MM.1S (cell line): ENCODE measurements at regions not wholly inside any gene's neighbourhood (a gene's known extent, or its start where the extent isn't known, plus 50 kb on each side); places are given as distances from the start of the nearest gene placed in this dataset.

Experiments
- DNase-seq: peaks from one replicate; pipeline ENCODE4 v3.0.0-alpha.2; 2015
- H2AFZ ChIP-seq: fragments of 300-600 bp; sonication (generic); 2 replicates; pipeline ENCODE4 v1.6.0; 2016; ENCODE audit warnings: antibody characterized with exemption, low read length
- H3F3A ChIP-seq: fragments of 300-600 bp; sonication (generic); 2 replicates; pipeline ENCODE4 v1.6.1; 2016; ENCODE audit warnings: mild to moderate bottlenecking, antibody characterized with exemption, low read length, moderate library complexity, mixed read lengths; ENCODE audit not compliant: insufficient read depth
- H3K27ac ChIP-seq: fragments of 300-600 bp; sonication (generic); 2 replicates; pipeline ENCODE4 v1.5.1; 2016; ENCODE audit warnings: mild to moderate bottlenecking, low read length
- H3K27me3 ChIP-seq: fragments of 300-600 bp; sonication (generic); replicated peaks from 2 replicates; pipeline ENCODE4 v1.6.0; 2016; ENCODE audit warnings: low read length; ENCODE audit not compliant: insufficient read depth
- H3K36me3 ChIP-seq: fragments of 300-600 bp; sonication (generic); replicated peaks from 2 replicates; pipeline ENCODE4 v1.6.1; 2016; ENCODE audit warnings: mild to moderate bottlenecking, low read length, mixed read lengths; ENCODE audit not compliant: insufficient read depth
- H3K4me1 ChIP-seq: fragments of 300-600 bp; sonication (generic); 2 replicates; pipeline ENCODE4 v1.6.1; 2016; ENCODE audit warnings: low read length, mixed read lengths
- H3K4me2 ChIP-seq: fragments of 300-600 bp; sonication (generic); 2 replicates; pipeline ENCODE4 v1.6.0; 2016; ENCODE audit warnings: low read depth, low read length
- H3K4me3 ChIP-seq: fragments of 300-600 bp; sonication (generic); 2 replicates; pipeline ENCODE4 v1.5.1; 2016; ENCODE audit warnings: low read length, mixed read lengths
- H3K79me2 ChIP-seq: fragments of 300-600 bp; sonication (generic); 2 replicates; pipeline ENCODE4 v1.6.1; 2016; ENCODE audit warnings: mixed run types, low read length, mixed read lengths
- H3K9ac ChIP-seq: fragments of 300-600 bp; sonication (generic); 2 replicates; pipeline ENCODE4 v1.6.1; 2016; ENCODE audit warnings: low read length, mixed read lengths
- H3K9me2 ChIP-seq: fragments of 300-600 bp; sonication (generic); replicated peaks from 2 replicates; pipeline ENCODE4 v1.6.1; 2016; ENCODE audit warnings: mild to moderate bottlenecking, low read length, mixed read lengths; ENCODE audit not compliant: insufficient read depth
- H3K9me3 ChIP-seq: fragments of 300-600 bp; sonication (generic); replicated peaks from 2 replicates; pipeline ENCODE4 v1.6.1; 2016; ENCODE audit warnings: mild to moderate bottlenecking, low read length, mixed read lengths; ENCODE audit not compliant: insufficient read depth
- H4K20me1 ChIP-seq: fragments of 300-600 bp; sonication (generic); 2 replicates; pipeline ENCODE4 v1.6.1; 2016; ENCODE audit warnings: mild to moderate bottlenecking, low read length, moderate library complexity, mixed read lengths; ENCODE audit not compliant: insufficient read depth
- EZH2 ChIP-seq: fragments of 300-600 bp; sonication (generic); optimal IDR thresholded peaks from 2 replicates; pipeline ENCODE3; 2017; ENCODE audit warnings: low read depth, mild to moderate bottlenecking, antibody characterized with exemption, low read length, mixed read lengths
- EZH2phosphoT487 ChIP-seq: fragments of 300-600 bp; sonication (generic); IDR thresholded peaks from 2 replicates; pipeline ENCODE4 v1.6.1; 2018; ENCODE audit warnings: antibody characterized with exemption, low read length
- TF ChIP-seq, protein P1 (sequence below): fragments of 300-600 bp; sonication (generic); IDR thresholded peaks from 2 replicates; pipeline ENCODE4 v1.5.1; 2016; ENCODE audit warnings: antibody characterized with exemption, low read length, mixed read lengths

DNA sequence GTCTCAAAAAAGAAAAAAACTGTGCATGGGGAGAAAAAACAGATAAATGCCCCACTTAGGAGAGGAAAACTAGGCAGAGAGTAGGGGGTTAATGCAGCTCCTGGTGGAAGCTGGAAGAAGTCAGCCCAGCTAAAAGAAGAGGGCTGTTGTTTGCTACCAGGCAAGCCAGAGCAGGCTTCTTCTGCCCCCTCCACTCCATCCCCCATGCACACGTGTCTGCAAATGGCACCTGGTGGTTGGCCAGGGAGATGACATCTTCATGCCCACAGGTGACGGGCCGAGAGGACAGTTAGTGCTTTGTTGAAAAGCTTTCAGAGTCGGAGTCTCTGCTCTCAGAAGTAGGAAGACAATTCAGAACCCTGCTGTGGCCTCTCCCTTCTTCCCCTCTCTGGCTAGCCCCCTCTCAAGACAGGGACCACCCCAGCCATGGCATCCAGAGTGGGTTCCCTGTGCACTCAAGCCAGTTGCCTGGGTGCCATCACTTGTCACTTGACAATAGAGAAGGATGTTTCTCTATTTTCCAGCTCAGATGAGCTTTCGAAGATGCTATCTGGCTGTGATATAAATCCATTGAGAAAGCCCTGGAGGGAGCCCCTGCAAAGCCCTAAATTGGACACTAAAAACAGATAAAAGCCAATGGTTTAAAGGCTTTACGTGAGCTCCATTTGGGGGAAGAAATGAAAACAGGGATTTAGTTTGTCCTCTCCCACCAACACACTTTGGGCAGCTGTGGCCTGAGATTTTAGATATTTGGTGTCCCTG, 142.0 kb downstream of the TRIM29 start:
- Histone ChIP-seq H3K36me3 (no peaks in the 10 kb centered on the region), H4K20me1 (no peaks in the 10 kb centered on the region), H3K4me2 (no peak overlapping the region), H2AFZ (no peak overlapping the region), H3K4me1 (peaks cover 2% of the 10 kb centered on the region; the same call in 1 of the 2 replicates), H3K9ac (no peak overlapping the region), H3K27me3 (peaks cover 4% of the 10 kb centered on the region; the same call in 1 of the 2 replicates), H3K9me3 (no peaks in the 10 kb centered on the region), H3K9me2 (no peaks in the 10 kb centered on the region), H3F3A (no peaks in the 10 kb centered on the region), H3K4me3 (no peak overlapping the region), H3K27ac (no peak overlapping the region), H3K79me2 (no peaks in the 10 kb centered on the region)
- TF ChIP-seq EZH2phosphoT487 (no peak), EZH2 (no peak)
- TF ChIP-seq, protein P1, sequence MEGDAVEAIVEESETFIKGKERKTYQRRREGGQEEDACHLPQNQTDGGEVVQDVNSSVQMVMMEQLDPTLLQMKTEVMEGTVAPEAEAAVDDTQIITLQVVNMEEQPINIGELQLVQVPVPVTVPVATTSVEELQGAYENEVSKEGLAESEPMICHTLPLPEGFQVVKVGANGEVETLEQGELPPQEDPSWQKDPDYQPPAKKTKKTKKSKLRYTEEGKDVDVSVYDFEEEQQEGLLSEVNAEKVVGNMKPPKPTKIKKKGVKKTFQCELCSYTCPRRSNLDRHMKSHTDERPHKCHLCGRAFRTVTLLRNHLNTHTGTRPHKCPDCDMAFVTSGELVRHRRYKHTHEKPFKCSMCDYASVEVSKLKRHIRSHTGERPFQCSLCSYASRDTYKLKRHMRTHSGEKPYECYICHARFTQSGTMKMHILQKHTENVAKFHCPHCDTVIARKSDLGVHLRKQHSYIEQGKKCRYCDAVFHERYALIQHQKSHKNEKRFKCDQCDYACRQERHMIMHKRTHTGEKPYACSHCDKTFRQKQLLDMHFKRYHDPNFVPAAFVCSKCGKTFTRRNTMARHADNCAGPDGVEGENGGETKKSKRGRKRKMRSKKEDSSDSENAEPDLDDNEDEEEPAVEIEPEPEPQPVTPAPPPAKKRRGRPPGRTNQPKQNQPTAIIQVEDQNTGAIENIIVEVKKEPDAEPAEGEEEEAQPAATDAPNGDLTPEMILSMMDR = no peak
- DNase-seq = no peak

DNA sequence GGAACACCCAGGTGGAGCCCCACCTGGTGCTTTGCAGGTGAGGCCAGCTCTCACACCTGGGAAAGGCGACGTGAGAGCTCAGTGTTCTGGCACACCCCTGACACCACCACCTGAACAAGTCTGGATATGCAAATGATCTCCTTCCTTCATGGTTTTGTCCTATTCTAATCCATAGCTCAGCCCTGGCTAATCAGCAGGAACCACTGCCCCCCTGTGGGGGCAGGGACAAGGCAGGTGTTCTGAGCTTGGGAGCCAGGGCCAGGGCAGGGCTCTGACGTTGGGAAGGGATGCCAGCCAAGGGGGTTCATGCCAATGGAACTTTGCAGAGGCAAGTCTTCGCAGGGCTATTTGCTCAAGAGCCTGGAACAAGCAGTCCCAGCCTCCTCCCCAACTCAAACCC, 144.2 kb downstream of the TRIM29 start:
- Histone ChIP-seq H3K36me3 (no peaks in the 10 kb centered on the region), H3K27me3 (peaks cover 12% of the 10 kb centered on the region), H3K9ac (no peak overlapping the region), H3F3A (no peaks in the 10 kb centered on the region), H3K4me3 (no peak overlapping the region), H3K27ac (no peak overlapping the region), H3K4me2 (no peak overlapping the region), H3K9me3 (no peaks in the 10 kb centered on the region), H4K20me1 (no peaks in the 10 kb centered on the region), H3K4me1 (no peaks in the 10 kb centered on the region), H3K9me2 (no peaks in the 10 kb centered on the region), H2AFZ (no peak overlapping the region), H3K79me2 (no peaks in the 10 kb centered on the region)
- DNase-seq = no peak
- no peak for TF ChIP-seq EZH2
- TF ChIP-seq EZH2phosphoT487 = no peak
- TF ChIP-seq, protein P1 = no peak

DNA sequence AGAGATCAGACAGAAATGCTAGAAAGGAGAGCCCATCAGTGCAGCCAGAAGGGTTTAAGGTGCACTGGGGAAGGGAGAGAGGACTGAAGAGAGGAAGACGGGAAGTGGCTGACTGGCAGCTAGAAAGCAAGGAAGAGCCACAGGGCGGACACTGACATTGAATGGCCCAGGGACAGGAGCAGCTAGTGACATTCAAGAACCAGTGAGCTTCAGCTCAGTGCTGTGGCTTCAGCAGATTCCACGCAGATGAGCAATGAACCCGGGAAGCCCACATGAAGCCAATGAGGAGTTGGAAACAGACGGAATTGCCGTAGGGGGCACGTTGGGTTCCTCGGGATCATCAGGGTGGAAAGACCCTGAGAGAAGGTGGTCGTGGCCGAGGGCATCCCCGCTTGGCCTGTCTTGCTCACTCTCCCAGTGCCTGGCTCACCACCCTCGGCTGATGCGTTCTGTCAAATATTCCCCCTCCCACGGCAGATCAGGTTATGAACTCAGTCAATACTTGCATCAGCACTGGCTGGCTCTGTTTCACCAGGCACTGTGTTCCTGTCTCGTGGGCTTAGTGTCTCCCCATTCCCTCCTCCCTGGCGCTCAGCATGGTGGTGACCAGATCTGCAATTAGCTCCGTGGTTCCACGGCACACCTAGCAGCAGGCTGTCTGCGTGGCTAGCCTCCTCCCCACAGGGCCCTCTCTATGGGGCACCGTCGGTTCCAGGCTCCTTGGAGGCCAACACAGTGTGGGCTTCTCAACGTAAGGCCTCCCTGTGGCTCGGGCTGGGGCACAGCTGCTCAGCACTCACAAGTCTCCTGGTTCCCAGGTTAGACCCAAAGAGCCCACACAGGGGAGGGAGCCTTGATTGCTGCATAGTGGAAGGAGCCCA, 145.5 kb downstream of the TRIM29 start:
- no peaks in the 10 kb centered on the region for H4K20me1 ChIP-seq
- H2AFZ ChIP-seq = no peak overlapping the region
- H3F3A ChIP-seq = no peaks in the 10 kb centered on the region
- no peaks in the 10 kb centered on the region for H3K9me3 ChIP-seq
- H3K4me1 ChIP-seq = no peaks in the 10 kb centered on the region
- H3K4me3 ChIP-seq = no peak overlapping the region
- H3K27ac ChIP-seq = no peak overlapping the region
- H3K27me3 ChIP-seq = peaks cover 12% of the 10 kb centered on the region
- DNase-seq = no peak
- H3K36me3 ChIP-seq = no peaks in the 10 kb centered on the region
- TF ChIP-seq, protein P1 = no peak
- TF ChIP-seq EZH2phosphoT487 (no peak), EZH2 (no peak)
- no peaks in the 10 kb centered on the region for H3K79me2 ChIP-seq
- no peak overlapping the region for H3K4me2 ChIP-seq
- no peak overlapping the region for H3K9ac ChIP-seq
- H3K9me2 ChIP-seq = no peaks in the 10 kb centered on the region
